C4-2B (cell line): ENCODE measurements at regions not wholly inside any gene's neighbourhood (a gene's known extent, or its start where the extent isn't known, plus 50 kb on each side); places are given as distances from the start of the nearest gene placed in this dataset.

Source experiments
- ZFX ChIP-seq: fragments of 450-650 bp; IDR thresholded peaks from 2 replicates; pipeline ENCODE4 v1.6.1; 2017
- TF ChIP-seq, protein P1 (sequence below): fragments of 450-650 bp; conservative IDR thresholded peaks from 2 replicates; pipeline ENCODE4 v1.5.1; 2017; ENCODE audit warnings: mild to moderate bottlenecking

DNA sequence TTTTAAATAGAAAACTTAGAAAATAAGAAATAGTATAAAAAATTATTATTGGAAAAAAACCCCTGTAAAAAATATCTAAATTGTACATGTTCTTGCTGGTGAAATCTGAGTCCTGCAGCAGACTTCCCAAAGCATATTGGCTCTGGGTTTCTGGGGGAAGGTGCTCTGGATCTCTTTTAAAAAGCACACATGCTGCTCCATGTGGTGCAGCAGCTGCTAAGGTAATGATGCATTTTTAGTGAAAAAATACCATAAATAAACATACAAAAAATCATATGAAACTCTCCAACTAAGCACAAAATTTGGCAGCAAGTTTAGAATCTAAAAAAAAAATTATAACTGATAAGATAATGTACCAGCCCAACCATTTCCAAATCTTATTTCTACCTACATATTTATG lies 216.5 kb downstream of the GPD2 start:
- TF ChIP-seq, protein P1, sequence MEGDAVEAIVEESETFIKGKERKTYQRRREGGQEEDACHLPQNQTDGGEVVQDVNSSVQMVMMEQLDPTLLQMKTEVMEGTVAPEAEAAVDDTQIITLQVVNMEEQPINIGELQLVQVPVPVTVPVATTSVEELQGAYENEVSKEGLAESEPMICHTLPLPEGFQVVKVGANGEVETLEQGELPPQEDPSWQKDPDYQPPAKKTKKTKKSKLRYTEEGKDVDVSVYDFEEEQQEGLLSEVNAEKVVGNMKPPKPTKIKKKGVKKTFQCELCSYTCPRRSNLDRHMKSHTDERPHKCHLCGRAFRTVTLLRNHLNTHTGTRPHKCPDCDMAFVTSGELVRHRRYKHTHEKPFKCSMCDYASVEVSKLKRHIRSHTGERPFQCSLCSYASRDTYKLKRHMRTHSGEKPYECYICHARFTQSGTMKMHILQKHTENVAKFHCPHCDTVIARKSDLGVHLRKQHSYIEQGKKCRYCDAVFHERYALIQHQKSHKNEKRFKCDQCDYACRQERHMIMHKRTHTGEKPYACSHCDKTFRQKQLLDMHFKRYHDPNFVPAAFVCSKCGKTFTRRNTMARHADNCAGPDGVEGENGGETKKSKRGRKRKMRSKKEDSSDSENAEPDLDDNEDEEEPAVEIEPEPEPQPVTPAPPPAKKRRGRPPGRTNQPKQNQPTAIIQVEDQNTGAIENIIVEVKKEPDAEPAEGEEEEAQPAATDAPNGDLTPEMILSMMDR: no peak
- no peak for TF ChIP-seq ZFX
